SK-MEL-5 (cell line): ENCODE measurements at regions not wholly inside any gene's neighbourhood (a gene's known extent, or its start where the extent isn't known, plus 50 kb on each side); places are given as distances from the start of the nearest gene placed in this dataset.
"Not testable (repeated sequence)": the region's sequence is repeated elsewhere in the genome, so short reads cannot be mapped to it uniquely, and the experiment has no call there.

ENCODE experiments used
- DNase-seq: peaks from one replicate; pipeline ENCODE4 v3.0.0-alpha.2; 2016; ENCODE audit warnings: low read depth, low spot score
- in situ Hi-C: cut with HindIII; loops from 2 replicates; pipeline ENCODE4 v1.10.0; 2016; ENCODE audit warnings: low sequenced_read_pairs, high pct_unique_total_duplicates, low pct_unique_long_range_greater_than_20kb

GRCh38 chr1:94314222-94314858 is 77.0 kb upstream of the ARHGAP29 start:
- no peak for DNase-seq
- in situ Hi-C loops, result no loop called here

GRCh38 chr1:94310570-94311270 is 73.3 kb upstream of the ARHGAP29 start:
- DNase-seq, result no peak
- in situ Hi-C loops, result no loop called here

- in situ Hi-C loops, result no loop called here
- no peak for DNase-seq
These were observed 72.6 kb upstream of the ARHGAP29 start for GRCh38 chr1:94309829-94310569.

- in situ Hi-C loops, result no loop called here
These were observed 71.8 kb upstream of the ARHGAP29 start for GRCh38 chr1:94309216-94309615.

GRCh38 chr1:94306521-94306920 is 69.1 kb upstream of the ARHGAP29 start:
- in situ Hi-C loops, result no loop called here
- no peak for DNase-seq

More at GRCh38 chr1:94309216-94309615, 71.8 kb upstream of the ARHGAP29 start:
- no peak for DNase-seq

GRCh38 chr1:94305704-94306103 is 68.3 kb upstream of the ARHGAP29 start:
- in situ Hi-C loops, result no loop called here
- DNase-seq, result no peak

- in situ Hi-C loops, result no loop called here
- DNase-seq, result no peak
These were observed 67.2 kb upstream of the ARHGAP29 start for GRCh38 chr1:94304553-94304952.

GRCh38 chr1:94303005-94303404 is 65.6 kb upstream of the ARHGAP29 start:
- in situ Hi-C loops, result no loop called here
- DNase-seq, result no peak

- in situ Hi-C loops, result no loop called here
- no peak for DNase-seq
These were observed 65.1 kb upstream of the ARHGAP29 start for GRCh38 chr1:94302497-94302896.

GRCh38 chr1:94301186-94301585 is 63.8 kb upstream of the ARHGAP29 start:
- in situ Hi-C loops, result no loop called here
- no peak for DNase-seq

GRCh38 chr1:94300731-94301130 is 63.3 kb upstream of the ARHGAP29 start:
- DNase-seq, result no peak
- in situ Hi-C loops, result no loop called here

GRCh38 chr1:94299627-94300553 is 62.5 kb upstream of the ARHGAP29 start:
- in situ Hi-C loops, result no loop called here
- peak; percentile 14 for DNase-seq

GRCh38 chr1:94298861-94299260 is 61.5 kb upstream of the ARHGAP29 start:
- peak; percentile 52 for DNase-seq
- in situ Hi-C loops, result no loop called here

GRCh38 chr1:94296018-94296417 is 58.6 kb upstream of the ARHGAP29 start:
- in situ Hi-C loops, result no loop called here
- peak; percentile 66 for DNase-seq

GRCh38 chr1:94292978-94293377 is 55.6 kb upstream of the ARHGAP29 start:
- in situ Hi-C loops, DNase-seq: not testable (repeated sequence)

- in situ Hi-C loops, DNase-seq: not testable (repeated sequence)
These were observed 51.9 kb upstream of the ARHGAP29 start for GRCh38 chr1:94289244-94289643.
